Esophagus squamous epithelium (tissue), 5 donors: ENCODE measurements at regions not wholly inside any gene's neighbourhood (a gene's known extent, or its start where the extent isn't known, plus 50 kb on each side); places are given as distances from the start of the nearest gene placed in this dataset.

Experiments used
- DNase-seq: peaks from one replicate; lab custom pipeline; 2025; lab: John Stamatoyannopoulos, UW
- H3K27ac ChIP-seq, 4 donors: fragments of 200-600 bp; sonication (generic); one replicate each; pipeline ENCODE4 v1.5.1; 2016 to 2019; ENCODE audit warnings: mild to moderate bottlenecking in 1 of 4
- H3K27me3 ChIP-seq, 4 donors: fragments of 200-600 bp; sonication (generic); 1 replicate in 3 of 4; 2 replicates in 1 of 4; pipeline versions ENCODE4 v1.5.1 to v1.6.0; 2017 to 2021; ENCODE audit warnings: antibody characterized with exemption in 1 of 4
- H3K36me3 ChIP-seq, 3 donors: fragments of 200-600 bp; sonication (generic); one replicate each; pipeline ENCODE4 v1.5.1; 2016 to 2019
- H3K4me1 ChIP-seq, 3 donors: fragments of 200-600 bp; sonication (generic); one replicate each; pipeline ENCODE4 v1.5.1; 2017 to 2019
- H3K4me3 ChIP-seq, 4 donors: fragments of 200-600 bp; sonication (generic); 1 replicate in 3 of 4; 2 replicates in 1 of 4; pipeline ENCODE4 v1.5.1; 2016 to 2019; ENCODE audit warnings: mild to moderate bottlenecking in 2 of 4, moderate library complexity in 1 of 4
- H3K9me3 ChIP-seq, 3 donors: fragments of 200-600 bp; sonication (generic); one replicate each; pipeline ENCODE4 v1.5.1; 2016 to 2019
- CTCF ChIP-seq, 6 experiments: fragments of 450-650 bp in 4 of 6; fragments of 200-600 bp in 2 of 6; sonication (generic) in 2 of 6; IDR thresholded peaks; one replicate each; pipeline ENCODE4 v1.5.1; 2016 to 2019; ENCODE audit warnings: antibody characterized with exemption in 6 of 6, mild to moderate bottlenecking in 4 of 6, moderate library complexity in 4 of 6
- POLR2A ChIP-seq, 4 donors: fragments of 450-650 bp; IDR thresholded peaks; one replicate each; pipeline ENCODE4 v1.6.1; 2017; ENCODE audit warnings: antibody characterized with exemption in 4 of 4, mild to moderate bottlenecking in 4 of 4, moderate library complexity in 3 of 4
- WGBS, 2 donors: methylation state at CpG; one replicate each; pipeline ENCODE4 v1.1.5; 2018; 5-methylcytosine and 5-hydroxymethylcytosine counted together
- intact Hi-C: fragments of 100-400 bp; cut with DNase I; formaldehyde crosslinking; loops from one replicate; pipeline ENCODE4 v1.15.0; 2022
- donor health status: DM: yes; HTN: yes; CAD: no.

- intact Hi-C loops, result no loop called here
- Histone ChIP-seq H3K27me3 (no peaks in the 10 kb centered on the region), H3K4me3 (no peak overlapping the region), H3K4me1 (no peaks in the 10 kb centered on the region), H3K9me3 (no peaks in the 10 kb centered on the region), H3K36me3 (no peaks in the 10 kb centered on the region), H3K27ac (no peak overlapping the region)
- TF ChIP-seq POLR2A (IDR thresholded peaks at IDR 0.05) (no peak), CTCF (IDR thresholded peaks at IDR 0.05) (no peak)
- DNase-seq, result no peak
- 10 to 33% methylated on average over 1 of the region's 1 CpG for WGBS, 2 donors
These were observed 560.0 kb upstream of the KLHL1 start for GRCh38 chr13:70668293-70668692.

GRCh38 chr13:70666883-70667556 is 558.8 kb upstream of the KLHL1 start:
- TF ChIP-seq CTCF (IDR thresholded peaks at IDR 0.05) (no peak), POLR2A (IDR thresholded peaks at IDR 0.05) (no peak)
- Histone ChIP-seq H3K4me1 (no peaks in the 10 kb centered on the region), H3K9me3 (no peaks in the 10 kb centered on the region), H3K27ac (no peak overlapping the region), H3K27me3 (no peaks in the 10 kb centered on the region), H3K4me3 (no peak overlapping the region), H3K36me3 (no peaks in the 10 kb centered on the region)
- WGBS, 2 donors, result 59 to 65% methylated on average over 1 of the region's 1 CpG
- DNase-seq, result no peak
- intact Hi-C loops, result no loop called here

- H3K9me3 ChIP-seq, result no peaks in the 10 kb centered on the region
- DNase-seq, result no peak
- WGBS, 2 donors, result 72 to 75% methylated on average over 1 of the region's 1 CpG
- TF ChIP-seq POLR2A (IDR thresholded peaks at IDR 0.05) (no peak), CTCF (IDR thresholded peaks at IDR 0.05) (no peak)
- intact Hi-C loops, result no loop called here
- H3K4me1 ChIP-seq, result no peaks in the 10 kb centered on the region
- H3K36me3 ChIP-seq, result no peaks in the 10 kb centered on the region
- H3K27me3 ChIP-seq, result no peaks in the 10 kb centered on the region
- H3K27ac ChIP-seq, result no peak overlapping the region
- H3K4me3 ChIP-seq, result no peak overlapping the region
These were observed 554.1 kb upstream of the KLHL1 start for GRCh38 chr13:70662231-70662940.

- H3K9me3 ChIP-seq, result no peaks in the 10 kb centered on the region
- no peaks in the 10 kb centered on the region for H3K36me3 ChIP-seq
- DNase-seq, result no peak
- H3K4me1 ChIP-seq, result no peaks in the 10 kb centered on the region
- TF ChIP-seq POLR2A (IDR thresholded peaks at IDR 0.05) (no peak), CTCF (IDR thresholded peaks at IDR 0.05) (no peak)
- 72 to 81% methylated on average over 6 of the region's 6 CpGs for WGBS, 2 donors
- intact Hi-C loops, result no loop called here
- no peaks in the 10 kb centered on the region for H3K27me3 ChIP-seq
- no peak overlapping the region for H3K27ac ChIP-seq
- no peak overlapping the region for H3K4me3 ChIP-seq
These were observed 535.8 kb upstream of the KLHL1 start for GRCh38 chr13:70644052-70644451.

- 77 to 86% methylated on average over 3 of the region's 3 CpGs for WGBS, 2 donors
- no peaks in the 10 kb centered on the region for H3K4me1 ChIP-seq
These were observed 526.6 kb upstream of the KLHL1 start for GRCh38 chr13:70634893-70635292.

More at GRCh38 chr13:70634893-70635292, 526.6 kb upstream of the KLHL1 start:
- intact Hi-C loops, result no loop called here
- Histone ChIP-seq H3K36me3 (no peaks in the 10 kb centered on the region), H3K4me3 (no peak overlapping the region), H3K27ac (no peak overlapping the region), H3K27me3 (no peaks in the 10 kb centered on the region), H3K9me3 (no peaks in the 10 kb centered on the region)
- no peak for DNase-seq
- TF ChIP-seq CTCF (IDR thresholded peaks at IDR 0.05), result no peak
- no peak for TF ChIP-seq POLR2A (IDR thresholded peaks at IDR 0.05)
